ENCODE measurements at regions not wholly inside any gene's neighbourhood (a gene's known extent, or its start where the extent isn't known, plus 50 kb on each side); places are given as distances from the start of the nearest gene placed in this dataset.

GRCh38 chr10:3866332-3866731 lies 81.3 kb upstream of the KLF6 start:
- H3K27me3 ChIP-seq (ENCODE audit: control insufficient read depth, insufficient read depth, low read length): no peaks in the 10 kb centered on the region
- intact Hi-C loops (cut with micrococcal nuclease; ENCODE audit: unreplicated experiment) (no loop called here), in situ Hi-C loops (cut with HindIII; ENCODE audit: low pct_unique_long_range_greater_than_20kb, low sequenced_read_pairs) (no loop called here)
- DNase-seq (ENCODE audit: low read depth, low spot score): no peak
- no peaks in the 10 kb centered on the region for H3K36me3 ChIP-seq (ENCODE audit: control insufficient read depth, insufficient read depth, low read length)
- no peaks in the 10 kb centered on the region; the same call in none of the 2 replicates for H3K4me1 ChIP-seq (ENCODE audit: control insufficient read depth, insufficient read depth, low read length)
- ChIA-PET POLR2A (interaction anchor here (0.7 kb wide), 1 partner anchor 13 kb away, joined by 3 read pairs; no protein-coding TSS in a partner anchor), CTCF (no interaction called here)
- TF ChIP-seq REST (IDR thresholded peaks at IDR 0.05; ENCODE audit: insufficient read depth in 1 of 2, low read depth in 2 of 2, low read length in 1 of 2) (no peak), CTCF (IDR thresholded peaks at IDR 0.05) (no peak), TCF7L2 (IDR thresholded peaks at IDR 0.05; ENCODE audit: low read depth, low read length) (no peak), POLR2AphosphoS5 (IDR thresholded peaks at IDR 0.05; ENCODE audit: low read depth, low read length) (no peak)
- H3K27ac ChIP-seq (ENCODE audit: low read length): peak overlapping the region; percentile 74; the same call in 1 of the 2 replicates
- no peak for ATAC-seq
- BruUV-seq (replicated peaks): no TSS peak
- H3K9me3 ChIP-seq (ENCODE audit: control insufficient read depth, insufficient read depth, low read depth, low read length): no peaks in the 10 kb centered on the region
- no peak overlapping the region for H3K4me3 ChIP-seq (ENCODE audit: low read depth in 2 of 2, low read length in 2 of 2)

- no peaks in the 10 kb centered on the region; the same call in none of the 2 replicates for H3K4me1 ChIP-seq (ENCODE audit: control insufficient read depth, insufficient read depth, low read length)
- H3K9me3 ChIP-seq (ENCODE audit: control insufficient read depth, insufficient read depth, low read depth, low read length): no peaks in the 10 kb centered on the region; the same call in 1 of the 2 replicates
- no peak for TF ChIP-seq CTCF (IDR thresholded peaks at IDR 0.05)
- no peak for TF ChIP-seq REST (IDR thresholded peaks at IDR 0.05; ENCODE audit: insufficient read depth in 1 of 2, low read depth in 2 of 2, low read length in 1 of 2)
- no peak for TF ChIP-seq SIN3A (IDR thresholded peaks at IDR 0.05; ENCODE audit: borderline replicate concordance, insufficient read depth, low read depth, low read length)
- TF ChIP-seq POLR2AphosphoS5 (IDR thresholded peaks at IDR 0.05; ENCODE audit: low read depth, low read length): no peak
- no peak for TF ChIP-seq TCF7L2 (IDR thresholded peaks at IDR 0.05; ENCODE audit: low read depth, low read length)
- no TSS peak for BruUV-seq (replicated peaks)
- peak overlapping the region; percentile 74 for H3K27ac ChIP-seq (ENCODE audit: low read length)
- in situ Hi-C loops (cut with HindIII; ENCODE audit: low pct_unique_long_range_greater_than_20kb, low sequenced_read_pairs): no loop called here
- intact Hi-C loops (cut with micrococcal nuclease; ENCODE audit: unreplicated experiment): no loop called here
- CTCF ChIA-PET: no interaction called here
- DNase-seq (ENCODE audit: low read depth, low spot score) (no peak), ATAC-seq (no peak)
- POLR2A ChIA-PET: interaction anchor here (0.7 kb wide), 1 partner anchor 14 kb away, joined by 3 read pairs; no protein-coding TSS in a partner anchor
- H3K4me3 ChIP-seq (ENCODE audit: low read depth in 2 of 2, low read length in 2 of 2): no peak overlapping the region
- no peaks in the 10 kb centered on the region for H3K36me3 ChIP-seq (ENCODE audit: control insufficient read depth, insufficient read depth, low read length)
- H3K27me3 ChIP-seq (ENCODE audit: control insufficient read depth, insufficient read depth, low read length): no peaks in the 10 kb centered on the region
Observed at GRCh38 chr10:3865565-3865964, 80.6 kb upstream of the KLF6 start.

All from Panc1 (cell line).